Uterus (tissue), 2 donors: ENCODE measurements at regions not wholly inside any gene's neighbourhood (a gene's known extent, or its start where the extent isn't known, plus 50 kb on each side); places are given as distances from the start of the nearest gene placed in this dataset.

Source experiments
- POLR2A ChIP-seq, 2 donors: fragments of 450-650 bp; IDR thresholded peaks; one replicate each; pipeline ENCODE4 v1.6.1; 2016; ENCODE audit warnings: antibody characterized with exemption in 2 of 2, mild to moderate bottlenecking in 1 of 2, moderate library complexity in 1 of 2
- TF ChIP-seq, protein P1 (sequence below), 4 experiments: fragments of 200-600 bp in 2 of 4; fragments of 450-650 bp in 2 of 4; sonication (generic) in 2 of 4; IDR thresholded peaks; one replicate each; pipeline ENCODE4 v1.5.1; 2016 to 2019; ENCODE audit warnings: antibody characterized with exemption in 4 of 4, mild to moderate bottlenecking in 2 of 4, moderate library complexity in 1 of 4

DNA sequence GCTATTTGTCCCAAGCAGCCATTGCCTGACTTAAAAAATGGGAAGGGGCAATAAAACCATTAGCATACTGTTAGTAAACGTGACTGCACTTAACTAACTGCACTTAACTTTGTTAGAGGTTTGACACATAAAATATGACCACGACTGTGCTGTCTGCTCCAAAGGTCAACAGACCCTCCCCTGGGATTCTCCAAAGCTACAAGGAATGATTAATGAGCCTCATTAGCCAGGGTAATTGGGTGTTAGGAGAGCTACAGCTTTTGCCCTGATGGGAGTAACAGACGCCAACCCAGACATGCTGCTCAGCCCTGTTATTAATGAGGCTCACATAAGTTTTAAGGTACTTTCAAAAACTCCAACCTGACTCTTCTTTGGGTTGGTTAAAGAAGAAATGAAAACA is 129.4 kb upstream of the PLPP4 start:
- TF ChIP-seq, protein P1, sequence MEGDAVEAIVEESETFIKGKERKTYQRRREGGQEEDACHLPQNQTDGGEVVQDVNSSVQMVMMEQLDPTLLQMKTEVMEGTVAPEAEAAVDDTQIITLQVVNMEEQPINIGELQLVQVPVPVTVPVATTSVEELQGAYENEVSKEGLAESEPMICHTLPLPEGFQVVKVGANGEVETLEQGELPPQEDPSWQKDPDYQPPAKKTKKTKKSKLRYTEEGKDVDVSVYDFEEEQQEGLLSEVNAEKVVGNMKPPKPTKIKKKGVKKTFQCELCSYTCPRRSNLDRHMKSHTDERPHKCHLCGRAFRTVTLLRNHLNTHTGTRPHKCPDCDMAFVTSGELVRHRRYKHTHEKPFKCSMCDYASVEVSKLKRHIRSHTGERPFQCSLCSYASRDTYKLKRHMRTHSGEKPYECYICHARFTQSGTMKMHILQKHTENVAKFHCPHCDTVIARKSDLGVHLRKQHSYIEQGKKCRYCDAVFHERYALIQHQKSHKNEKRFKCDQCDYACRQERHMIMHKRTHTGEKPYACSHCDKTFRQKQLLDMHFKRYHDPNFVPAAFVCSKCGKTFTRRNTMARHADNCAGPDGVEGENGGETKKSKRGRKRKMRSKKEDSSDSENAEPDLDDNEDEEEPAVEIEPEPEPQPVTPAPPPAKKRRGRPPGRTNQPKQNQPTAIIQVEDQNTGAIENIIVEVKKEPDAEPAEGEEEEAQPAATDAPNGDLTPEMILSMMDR (IDR thresholded peaks at IDR 0.05): no peak
- TF ChIP-seq POLR2A (IDR thresholded peaks at IDR 0.05): no peak
